Ishikawa (cell line): ENCODE measurements at regions not wholly inside any gene's neighbourhood (a gene's known extent, or its start where the extent isn't known, plus 50 kb on each side); places are given as distances from the start of the nearest gene placed in this dataset.

Experiments
- CEBPB ChIP-seq: IDR thresholded peaks from 2 replicates; pipeline ENCODE4 v1.6.1; 2012
- CREB1 ChIP-seq: IDR thresholded peaks from 2 replicates; pipeline ENCODE4 v1.6.1; 2012; ENCODE audit warnings: low read depth
- EGR1 ChIP-seq: IDR thresholded peaks from 2 replicates; pipeline ENCODE4 v1.6.1; 2012
- EP300 ChIP-seq: IDR thresholded peaks from 2 replicates; pipeline ENCODE4 v1.6.1; 2012; ENCODE audit warnings: borderline replicate concordance
- FOXM1 ChIP-seq: IDR thresholded peaks from 2 replicates; pipeline ENCODE4 v1.6.1; 2012; ENCODE audit warnings: low read depth, borderline replicate concordance
- NFIC ChIP-seq: IDR thresholded peaks from 2 replicates; pipeline ENCODE4 v1.6.1; 2012
- RAD21 ChIP-seq: IDR thresholded peaks from 2 replicates; pipeline ENCODE4 v1.6.1; 2012; ENCODE audit warnings: low read depth
- TAF1 ChIP-seq: IDR thresholded peaks from 2 replicates; pipeline ENCODE4 v1.6.1; 2012; ENCODE audit warnings: low read depth, mild to moderate bottlenecking
- TCF12 ChIP-seq: IDR thresholded peaks from 2 replicates; pipeline ENCODE4 v1.6.1; 2012; ENCODE audit warnings: low read depth
- TEAD4 ChIP-seq: IDR thresholded peaks from 2 replicates; pipeline ENCODE4 v1.6.1; 2012
- USF1 ChIP-seq: IDR thresholded peaks from 2 replicates; pipeline ENCODE4 v1.6.1; 2012
- YY1 ChIP-seq: IDR thresholded peaks from 2 replicates; pipeline ENCODE4 v1.6.1; 2012; ENCODE audit warnings: low read depth
- ZBTB7A ChIP-seq: IDR thresholded peaks from 2 replicates; pipeline ENCODE4 v1.6.1; 2012; ENCODE audit warnings: low read depth
- TF ChIP-seq, protein P1 (sequence below): IDR thresholded peaks from 2 replicates; pipeline ENCODE4 v1.6.1; 2012; ENCODE audit warnings: low read depth, mild to moderate bottlenecking
- TF ChIP-seq, protein P2 (sequence below): IDR thresholded peaks from 2 replicates; pipeline ENCODE4 v1.6.1; 2012

DNA sequence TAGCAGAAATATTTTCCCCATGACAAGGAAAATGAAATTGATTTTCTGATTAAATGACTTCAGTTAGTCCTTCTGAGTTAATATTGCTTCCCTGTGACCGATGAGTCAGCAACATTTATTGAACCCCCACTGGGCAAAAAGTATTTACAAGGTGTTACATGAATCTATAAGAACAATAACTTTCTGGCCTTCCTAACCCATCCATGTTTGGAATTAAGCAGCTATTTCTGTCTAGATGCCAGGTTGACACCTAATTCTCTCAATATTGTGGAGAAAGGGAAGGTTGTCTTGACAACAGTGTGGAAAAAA is 112.9 kb upstream of the JAZF1 start:
- TF ChIP-seq TEAD4 (peak; percentile 23; the same call in 1 of the 2 replicates), EP300 (peak; percentile 80; the same call in 1 of the 2 replicates), NFIC (peak; percentile 51), TCF12 (no peak), RAD21 (no peak), YY1 (no peak), USF1 (no peak), FOXM1 (peak; percentile 43; the same call in 1 of the 2 replicates), ZBTB7A (no peak), CEBPB (no peak), CREB1 (no peak), TAF1 (no peak), EGR1 (no peak)
- TF ChIP-seq, protein P1, sequence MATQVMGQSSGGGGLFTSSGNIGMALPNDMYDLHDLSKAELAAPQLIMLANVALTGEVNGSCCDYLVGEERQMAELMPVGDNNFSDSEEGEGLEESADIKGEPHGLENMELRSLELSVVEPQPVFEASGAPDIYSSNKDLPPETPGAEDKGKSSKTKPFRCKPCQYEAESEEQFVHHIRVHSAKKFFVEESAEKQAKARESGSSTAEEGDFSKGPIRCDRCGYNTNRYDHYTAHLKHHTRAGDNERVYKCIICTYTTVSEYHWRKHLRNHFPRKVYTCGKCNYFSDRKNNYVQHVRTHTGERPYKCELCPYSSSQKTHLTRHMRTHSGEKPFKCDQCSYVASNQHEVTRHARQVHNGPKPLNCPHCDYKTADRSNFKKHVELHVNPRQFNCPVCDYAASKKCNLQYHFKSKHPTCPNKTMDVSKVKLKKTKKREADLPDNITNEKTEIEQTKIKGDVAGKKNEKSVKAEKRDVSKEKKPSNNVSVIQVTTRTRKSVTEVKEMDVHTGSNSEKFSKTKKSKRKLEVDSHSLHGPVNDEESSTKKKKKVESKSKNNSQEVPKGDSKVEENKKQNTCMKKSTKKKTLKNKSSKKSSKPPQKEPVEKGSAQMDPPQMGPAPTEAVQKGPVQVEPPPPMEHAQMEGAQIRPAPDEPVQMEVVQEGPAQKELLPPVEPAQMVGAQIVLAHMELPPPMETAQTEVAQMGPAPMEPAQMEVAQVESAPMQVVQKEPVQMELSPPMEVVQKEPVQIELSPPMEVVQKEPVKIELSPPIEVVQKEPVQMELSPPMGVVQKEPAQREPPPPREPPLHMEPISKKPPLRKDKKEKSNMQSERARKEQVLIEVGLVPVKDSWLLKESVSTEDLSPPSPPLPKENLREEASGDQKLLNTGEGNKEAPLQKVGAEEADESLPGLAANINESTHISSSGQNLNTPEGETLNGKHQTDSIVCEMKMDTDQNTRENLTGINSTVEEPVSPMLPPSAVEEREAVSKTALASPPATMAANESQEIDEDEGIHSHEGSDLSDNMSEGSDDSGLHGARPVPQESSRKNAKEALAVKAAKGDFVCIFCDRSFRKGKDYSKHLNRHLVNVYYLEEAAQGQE, result no peak
- TF ChIP-seq, protein P2, sequence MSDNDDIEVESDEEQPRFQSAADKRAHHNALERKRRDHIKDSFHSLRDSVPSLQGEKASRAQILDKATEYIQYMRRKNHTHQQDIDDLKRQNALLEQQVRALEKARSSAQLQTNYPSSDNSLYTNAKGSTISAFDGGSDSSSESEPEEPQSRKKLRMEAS, result no peak

DNA sequence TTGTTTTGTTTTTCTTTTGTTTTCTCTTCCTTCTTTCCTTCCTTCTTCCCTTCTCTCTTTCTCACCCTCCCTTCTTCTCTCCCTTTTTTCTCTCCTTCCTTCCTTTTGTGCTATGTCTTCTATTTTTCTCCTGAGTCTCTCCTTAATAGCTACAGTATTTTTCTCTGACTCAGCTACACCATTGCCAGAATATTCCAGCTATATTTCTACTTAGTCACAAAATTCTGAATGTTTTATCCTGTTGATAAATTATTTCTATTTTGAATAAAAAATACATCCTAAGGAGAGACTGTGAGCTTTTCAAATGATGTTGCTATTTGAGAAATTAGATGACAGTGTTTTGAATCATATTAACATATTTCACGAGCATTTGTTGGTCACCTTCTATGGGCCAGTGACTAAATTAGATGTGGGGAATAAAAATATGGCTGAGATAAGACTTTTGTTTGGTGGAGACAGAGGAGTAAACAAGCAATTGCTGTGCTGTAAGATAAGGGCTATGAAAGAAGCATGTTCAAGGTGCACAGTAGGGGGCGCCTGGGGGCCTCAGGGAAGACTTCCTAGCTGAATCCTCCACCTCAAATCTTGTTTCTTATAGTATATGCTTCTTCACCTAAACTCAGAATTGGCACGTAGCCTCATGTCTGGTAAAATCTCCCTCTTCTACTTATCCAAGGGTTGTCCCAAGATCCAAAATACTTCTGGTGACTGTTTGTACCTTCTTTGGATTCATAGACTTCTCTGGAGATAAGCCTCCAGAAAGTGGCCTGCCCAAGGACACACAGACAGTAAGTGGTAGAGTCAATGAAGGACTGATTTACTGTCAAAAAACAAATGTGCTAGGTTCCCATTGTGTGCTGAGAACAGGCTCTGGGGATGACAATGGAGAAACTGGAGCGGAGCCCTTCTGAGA is 115.5 kb upstream of the CREB5 start:
- TF ChIP-seq, protein P1, result no peak
- peak; percentile 61 for TF ChIP-seq RAD21

- TF ChIP-seq USF1 (no peak), CEBPB (no peak), TEAD4 (no peak), TCF12 (no peak)
Observed at GRCh38 chr7:28297801-28298459, 114.4 kb upstream of the CREB5 start.

GRCh38 chr7:28298870-28299518 is 113.3 kb upstream of the CREB5 start:
- TF ChIP-seq FOXM1 (no peak), RAD21 (peak; percentile 78), TCF12 (no peak)

DNA sequence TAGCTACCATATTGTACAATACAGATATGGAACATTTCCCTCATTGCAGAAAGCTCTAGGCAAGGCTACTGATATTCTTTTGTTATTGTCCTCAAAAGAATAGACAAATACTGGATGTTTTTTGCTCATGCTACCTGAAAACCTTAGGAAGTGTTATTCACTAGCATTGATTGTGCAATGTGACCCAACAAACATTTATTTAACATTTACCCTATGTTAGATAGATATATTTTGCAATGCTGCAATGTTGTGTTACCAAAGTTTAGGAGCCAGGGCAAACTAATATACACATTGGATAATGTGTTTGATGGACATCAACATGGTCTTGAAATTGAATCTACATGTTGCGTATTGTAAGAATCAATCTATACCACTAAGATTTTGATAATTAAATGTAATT is 112.8 kb upstream of the CREB5 start:
- TF ChIP-seq NFIC, result no peak
- TF ChIP-seq CEBPB, result peak; percentile 36; the same call in 1 of the 2 replicates

DNA sequence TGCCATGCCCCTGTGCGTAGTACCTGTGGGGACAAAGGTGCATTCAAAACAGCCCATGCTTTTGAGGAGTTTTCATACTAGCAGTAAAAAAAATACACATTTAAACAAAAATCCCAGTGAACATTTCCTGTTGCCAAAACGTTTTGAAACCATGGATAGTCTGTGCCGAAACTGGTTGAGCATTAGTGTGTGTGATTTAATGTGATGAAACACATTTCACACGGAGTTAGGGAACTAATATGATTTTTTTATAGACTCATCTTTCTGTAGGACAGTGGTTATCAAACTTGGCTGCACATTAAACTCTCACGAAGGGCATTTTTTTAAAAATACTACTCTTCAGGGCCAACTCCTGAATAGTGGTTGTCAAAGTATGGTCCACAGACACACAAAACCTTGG is 111.8 kb upstream of the CREB5 start:
- TF ChIP-seq NFIC (no peak), CREB1 (no peak), EP300 (no peak), YY1 (no peak), TEAD4 (no peak), EGR1 (no peak)
- TF ChIP-seq, protein P2, result no peak
